ENCODE measurements at regions not wholly inside any gene's neighbourhood (a gene's known extent, or its start where the extent isn't known, plus 50 kb on each side); places are given as distances from the start of the nearest gene placed in this dataset.

GRCh38 chr15:70261083-70261482 is 163.4 kb upstream of the TLE3 start:
- no peak overlapping the region for H4K91ac ChIP-seq (ENCODE audit: insufficient read depth, low read depth, low read length)
- no peaks in the 10 kb centered on the region for H3K79me1 ChIP-seq (ENCODE audit: low read depth in 1 of 2, low read length in 2 of 2)
- POLR2A ChIA-PET (ENCODE audit: unreplicated experiment) = no interaction called here

More at GRCh38 chr15:70261083-70261482, 163.4 kb upstream of the TLE3 start:
- dilution Hi-C loops (cut with HindIII; ENCODE audit: low sequenced_read_pairs, unreplicated experiment) (no loop called here), in situ Hi-C loops (cut with MboI; ENCODE audit: low sequenced_read_pairs) (no loop called here), intact Hi-C loops (cut with micrococcal nuclease) (no loop called here)
- H2BK5ac ChIP-seq (ENCODE audit: low read depth, low read length, poor library complexity, severe bottlenecking) = no peak overlapping the region
- no peak overlapping the region for H2BK120ac ChIP-seq (ENCODE audit: low read depth, low read length)
- WGBS, 2 experiments (ENCODE audit: extremely low coverage in 2 of 2, insufficient read length in 1 of 2) = 80% methylated on average over 1 of the region's 4 CpGs; no CpG with 5 or more reads in 1 of the 2 experiments
- no peaks in the 10 kb centered on the region for H4K20me1 ChIP-seq (ENCODE audit: insufficient read depth, low read length)
- peaks cover 41% of the 10 kb centered on the region; the same call in 1 of the 2 replicates for H3K27me3 ChIP-seq (ENCODE audit: control insufficient read depth, insufficient read depth, low read length)
- CTCF ChIA-PET = no interaction called here
- H4K8ac ChIP-seq (ENCODE audit: low read depth in 2 of 2, low read length in 2 of 2) = no peak overlapping the region
- no peak overlapping the region for H3K9ac ChIP-seq (ENCODE audit: low read depth, low read length)
- H3K14ac ChIP-seq (replicated peaks; ENCODE audit: low read depth, low read length) = no peak overlapping the region
- no peak overlapping the region for H4K5ac ChIP-seq (ENCODE audit: low read depth, low read length)
- H3K4ac ChIP-seq (ENCODE audit: low read depth, low read length) = no peak overlapping the region
- H3K18ac ChIP-seq (ENCODE audit: low read depth, low read length) = no peak overlapping the region
- DNase-seq = no peak
- no peak overlapping the region for H3K27ac ChIP-seq (ENCODE audit: insufficient read depth, low read length)
- H3K56ac ChIP-seq (ENCODE audit: extremely low read depth, insufficient read depth, low read length) = no peak overlapping the region
- H2BK20ac ChIP-seq (ENCODE audit: low read depth, low read length) = no peak overlapping the region
- H2AFZ ChIP-seq (replicated peaks; ENCODE audit: low read length, poor library complexity) = no peak overlapping the region
- no peak for ATAC-seq (ENCODE audit: low read depth)
- BruUV-seq (replicated peaks) = no TSS peak
- H3K4me1 ChIP-seq (ENCODE audit: control insufficient read depth, insufficient read depth, low read length) = peaks cover 2% of the 10 kb centered on the region; the same call in 1 of the 2 replicates
- peaks cover 5% of the 10 kb centered on the region; the same call in 1 of the 2 replicates for H3K9me3 ChIP-seq (ENCODE audit: control insufficient read depth, insufficient read depth, low read length)
- H3K4me3 ChIP-seq (ENCODE audit: insufficient read depth, low read depth, low read length) = no peak overlapping the region
- H3K36me3 ChIP-seq (ENCODE audit: control insufficient read depth, insufficient read depth, low read length) = no peaks in the 10 kb centered on the region
- TF ChIP-seq MXI1 (IDR thresholded peaks at IDR 0.05; ENCODE audit: borderline replicate concordance, low read depth, low read length) (no peak), POLR2A (IDR thresholded peaks at IDR 0.05; ENCODE audit: low read depth, low read length) (no peak), CHD1 (IDR thresholded peaks at IDR 0.05; ENCODE audit: low read depth, low read length) (no peak), BHLHE40 (IDR thresholded peaks at IDR 0.05; ENCODE audit: low read depth, low read length) (no peak), CEBPB (IDR thresholded peaks at IDR 0.05; ENCODE audit: low read depth, low read length) (no peak), MAFK (IDR thresholded peaks at IDR 0.05; ENCODE audit: low read depth, low read length) (no peak), CTCF (conservative IDR thresholded peaks at IDR 0.05; ENCODE audit: low read depth, low read length) (no peak), USF2 (IDR thresholded peaks at IDR 0.05; ENCODE audit: low read depth, low read length) (no peak)
- no peak overlapping the region for H3K23ac ChIP-seq (ENCODE audit: low read depth, low read length)
- H3K9me1 ChIP-seq (ENCODE audit: insufficient read depth, low read length) = no peaks in the 10 kb centered on the region
- H2AK5ac ChIP-seq (ENCODE audit: low read depth, low read length) = no peak overlapping the region
- no peak overlapping the region for H2BK15ac ChIP-seq (ENCODE audit: low read depth, low read length)
- no peak overlapping the region for H3K4me2 ChIP-seq (ENCODE audit: low read depth, low read length)
- H2AK9ac ChIP-seq (replicated peaks; ENCODE audit: low read depth, low read length, poor library complexity) = no peak overlapping the region
